ENCODE measurements at regions not wholly inside any gene's neighbourhood (a gene's known extent, or its start where the extent isn't known, plus 50 kb on each side); places are given as distances from the start of the nearest gene placed in this dataset.

DNA sequence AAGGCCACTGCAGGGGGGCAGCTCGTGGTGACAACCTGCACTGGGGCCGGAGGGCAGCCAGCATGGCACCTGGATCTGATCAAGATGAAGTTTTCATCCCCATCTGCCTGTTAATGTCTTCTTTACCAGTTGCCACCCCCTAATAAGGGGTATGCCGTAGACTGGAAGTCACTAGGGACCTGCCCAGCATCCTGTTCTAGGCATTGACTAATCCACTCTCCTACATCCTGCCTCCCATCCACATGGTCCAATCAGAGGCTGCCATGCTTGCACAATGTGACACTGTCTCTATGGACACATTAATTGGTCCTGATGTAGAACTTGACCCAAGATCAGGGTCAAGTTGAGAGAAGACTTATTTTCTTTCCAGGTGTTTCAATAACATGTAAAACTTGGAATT, 95.1 kb upstream of the LCLAT1 start:
- H3K27me3 Mint-ChIP-seq (ENCODE audit: insufficient read depth, low read depth): peaks cover 6% of the 10 kb centered on the region
- no peak overlapping the region for H2AFZ ChIP-seq (replicated peaks)
- no peak overlapping the region for H3K4me3 Mint-ChIP-seq
- no peak overlapping the region for H3K27ac ChIP-seq
- no peak overlapping the region for H3K9ac ChIP-seq
- no peak for DNase-seq (ENCODE audit: low spot score)
- no peaks in the 10 kb centered on the region for H4K20me1 ChIP-seq (ENCODE audit: low read depth)
- H3K4me3 ChIP-seq: no peak overlapping the region
- no peak overlapping the region for H3K27ac Mint-ChIP-seq
- H3K9me3 ChIP-seq (ENCODE audit: low read depth): no peaks in the 10 kb centered on the region
- H3K36me3 ChIP-seq: no peaks in the 10 kb centered on the region
- peaks cover 10% of the 10 kb centered on the region for H3K4me1 ChIP-seq
- H3K4me2 ChIP-seq: no peak overlapping the region
- no peaks in the 10 kb centered on the region for H3K36me3 Mint-ChIP-seq
- no peaks in the 10 kb centered on the region for H3K9me3 Mint-ChIP-seq
- H3K27me3 ChIP-seq: no peaks in the 10 kb centered on the region
- TF ChIP-seq CTCF (IDR thresholded peaks at IDR 0.05) (no peak), EZH2phosphoT487 (IDR thresholded peaks at IDR 0.05) (no peak), EZH2 (IDR thresholded peaks at IDR 0.05) (no peak)
- H3F3A ChIP-seq (ENCODE audit: low read depth): peaks cover 7% of the 10 kb centered on the region
- H3K4me1 Mint-ChIP-seq: peaks cover 8% of the 10 kb centered on the region
- no peaks in the 10 kb centered on the region for H3K79me2 ChIP-seq (ENCODE audit: low read depth)

GRCh38 chr2:30354150-30354549, 92.9 kb upstream of the LCLAT1 start:
- no peak overlapping the region for H2AFZ ChIP-seq (replicated peaks)
- Mint-ChIP-seq H3K36me3 (no peaks in the 10 kb centered on the region), H3K9me3 (no peaks in the 10 kb centered on the region), H3K27ac (no peak overlapping the region), H3K4me1 (peaks cover 8% of the 10 kb centered on the region), H3K4me3 (no peak overlapping the region), H3K27me3 (ENCODE audit: insufficient read depth, low read depth) (peaks cover 7% of the 10 kb centered on the region)
- TF ChIP-seq CTCF (IDR thresholded peaks at IDR 0.05): no peak
- TF ChIP-seq EZH2 (IDR thresholded peaks at IDR 0.05): no peak
- no peak for TF ChIP-seq EZH2phosphoT487 (IDR thresholded peaks at IDR 0.05)
- H3K27me3 ChIP-seq: no peaks in the 10 kb centered on the region
- no peaks in the 10 kb centered on the region for H4K20me1 ChIP-seq (ENCODE audit: low read depth)
- no peaks in the 10 kb centered on the region for H3K36me3 ChIP-seq
- no peak overlapping the region for H3K4me2 ChIP-seq
- H3K79me2 ChIP-seq (ENCODE audit: low read depth): no peaks in the 10 kb centered on the region
- no peak overlapping the region for H3K9ac ChIP-seq
- H3F3A ChIP-seq (ENCODE audit: low read depth): peaks cover 7% of the 10 kb centered on the region
- peaks cover 10% of the 10 kb centered on the region for H3K4me1 ChIP-seq
- H3K9me3 ChIP-seq (ENCODE audit: low read depth): no peaks in the 10 kb centered on the region
- no peak overlapping the region for H3K4me3 ChIP-seq
- DNase-seq (ENCODE audit: low spot score): no peak
- no peak overlapping the region for H3K27ac ChIP-seq

- Histone ChIP-seq H2AFZ (replicated peaks) (no peak overlapping the region), H3K4me2 (no peak overlapping the region), H3K79me2 (ENCODE audit: low read depth) (no peaks in the 10 kb centered on the region), H3F3A (ENCODE audit: low read depth) (peaks cover 7% of the 10 kb centered on the region), H3K9me3 (ENCODE audit: low read depth) (no peaks in the 10 kb centered on the region), H3K27me3 (no peaks in the 10 kb centered on the region), H4K20me1 (ENCODE audit: low read depth) (no peaks in the 10 kb centered on the region), H3K9ac (no peak overlapping the region), H3K27ac (no peak overlapping the region), H3K4me3 (no peak overlapping the region), H3K36me3 (no peaks in the 10 kb centered on the region), H3K4me1 (peaks cover 10% of the 10 kb centered on the region)
- DNase-seq (ENCODE audit: low spot score): no peak
- TF ChIP-seq CTCF (IDR thresholded peaks at IDR 0.05): no peak
- no peak for TF ChIP-seq EZH2phosphoT487 (IDR thresholded peaks at IDR 0.05)
- TF ChIP-seq EZH2 (IDR thresholded peaks at IDR 0.05): no peak
- Mint-ChIP-seq H3K4me3 (no peak overlapping the region), H3K9me3 (no peaks in the 10 kb centered on the region), H3K36me3 (no peaks in the 10 kb centered on the region), H3K27ac (no peak overlapping the region), H3K4me1 (peaks cover 8% of the 10 kb centered on the region), H3K27me3 (ENCODE audit: insufficient read depth, low read depth) (peaks cover 8% of the 10 kb centered on the region)
These were observed 92.4 kb upstream of the LCLAT1 start for GRCh38 chr2:30354621-30355020.
